Activated naive CD8-positive, alpha-beta T cell treated with anti-CD3 and anti-CD28 coated beads, Interleukin-2, amount 50 U/mL, for 16 hours (primary cell): ENCODE measurements at regions not wholly inside any gene's neighbourhood (a gene's known extent, or its start where the extent isn't known, plus 50 kb on each side); places are given as distances from the start of the nearest gene placed in this dataset.
A peak's percentile ranks its signal among the peaks of the same experiment; 100 is the strongest.

Experiments used
- DNase-seq: peaks from one replicate; pipeline ENCODE4 v3.0.0-alpha.2; 2020; ENCODE audit warnings: low read depth, low spot score

GRCh38 chr12:67145692-67146091 lies 123.5 kb upstream of the CAND1 start:
- no peak for DNase-seq

GRCh38 chr12:67147030-67147429 lies 122.1 kb upstream of the CAND1 start:
- no peak for DNase-seq

DNA sequence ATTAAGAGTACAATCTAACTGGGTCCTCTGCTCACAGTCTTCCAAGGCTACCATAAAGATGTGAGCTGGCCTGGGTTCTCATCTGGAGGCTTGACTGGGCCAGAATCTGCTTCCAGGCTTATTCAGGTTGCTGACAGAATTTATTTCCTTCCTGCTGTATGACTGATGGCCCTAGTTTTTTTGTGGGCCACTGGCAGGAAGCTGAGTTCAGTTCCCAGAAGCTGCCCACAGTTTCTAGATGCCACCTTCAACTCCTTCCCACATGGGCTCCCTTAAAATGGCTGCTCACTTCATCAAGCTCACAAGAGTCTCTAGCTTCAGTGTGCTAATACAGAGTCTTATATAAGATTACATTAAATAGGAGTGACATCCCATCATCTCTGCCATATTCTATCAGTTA lies 121.7 kb upstream of the CAND1 start:
- DNase-seq = no peak

GRCh38 chr12:67148265-67148664 lies 120.9 kb upstream of the CAND1 start:
- no peak for DNase-seq

DNA sequence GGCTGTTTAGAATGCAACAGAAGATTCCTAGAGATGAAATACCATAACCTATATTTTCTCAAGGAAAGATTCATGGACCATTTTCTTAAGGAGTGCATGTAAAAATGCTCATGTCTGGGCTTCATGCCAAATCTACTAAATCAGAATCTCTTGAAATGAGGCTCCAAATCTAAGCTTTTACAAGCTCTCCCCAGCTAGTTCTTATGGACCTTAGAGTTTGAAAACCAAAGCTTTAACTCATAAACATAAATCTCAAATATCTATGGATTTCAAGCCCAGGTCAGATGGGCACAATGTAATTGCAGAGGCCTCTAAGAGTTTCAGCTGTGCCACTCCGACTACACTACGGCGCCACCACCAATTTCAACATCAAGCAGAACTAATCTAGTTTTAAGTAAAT lies 117.3 kb upstream of the CAND1 start:
- DNase-seq = no peak

DNA sequence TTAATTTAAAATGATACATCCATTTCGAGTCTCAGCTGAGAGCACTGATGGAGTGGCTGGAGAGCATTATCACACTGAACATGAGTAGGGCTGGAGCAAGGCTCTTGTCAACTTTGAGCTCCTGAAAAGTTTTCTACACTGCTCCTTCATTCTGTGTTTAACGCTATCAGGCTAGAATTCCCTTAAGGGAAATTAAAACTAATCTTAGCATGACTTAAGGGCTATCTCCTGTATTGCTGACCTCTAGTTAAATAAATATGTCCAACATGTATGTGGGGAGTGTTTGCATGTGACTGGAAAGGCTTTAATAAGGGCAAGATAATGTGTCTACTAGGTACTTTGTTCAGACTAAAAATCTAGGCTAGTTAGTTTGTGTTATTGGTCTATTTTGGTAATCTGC lies 116.7 kb upstream of the CAND1 start:
- no peak for DNase-seq

- no peak for DNase-seq
Observed at GRCh38 chr12:67154901-67155300, 114.3 kb upstream of the CAND1 start.

DNA sequence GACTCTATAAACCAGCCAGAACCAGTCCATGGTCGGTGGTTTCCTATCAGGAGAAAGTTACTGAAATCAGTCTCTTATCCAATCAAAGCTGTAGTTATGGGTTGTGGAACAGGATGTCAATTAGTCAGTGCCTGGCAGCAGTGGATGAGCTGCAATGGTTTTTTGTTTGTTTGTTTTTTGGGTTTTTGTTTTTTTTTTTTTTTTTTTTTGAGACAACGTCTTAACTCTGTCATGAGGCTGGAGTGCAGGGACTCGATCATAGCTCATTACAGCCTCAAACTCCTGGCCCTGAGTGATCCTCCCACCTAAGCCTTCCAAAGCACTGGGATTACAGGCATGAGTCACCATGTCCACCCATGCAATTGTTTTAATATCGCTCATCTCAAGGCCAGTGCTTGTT lies 113.3 kb upstream of the CAND1 start:
- no peak for DNase-seq

DNA sequence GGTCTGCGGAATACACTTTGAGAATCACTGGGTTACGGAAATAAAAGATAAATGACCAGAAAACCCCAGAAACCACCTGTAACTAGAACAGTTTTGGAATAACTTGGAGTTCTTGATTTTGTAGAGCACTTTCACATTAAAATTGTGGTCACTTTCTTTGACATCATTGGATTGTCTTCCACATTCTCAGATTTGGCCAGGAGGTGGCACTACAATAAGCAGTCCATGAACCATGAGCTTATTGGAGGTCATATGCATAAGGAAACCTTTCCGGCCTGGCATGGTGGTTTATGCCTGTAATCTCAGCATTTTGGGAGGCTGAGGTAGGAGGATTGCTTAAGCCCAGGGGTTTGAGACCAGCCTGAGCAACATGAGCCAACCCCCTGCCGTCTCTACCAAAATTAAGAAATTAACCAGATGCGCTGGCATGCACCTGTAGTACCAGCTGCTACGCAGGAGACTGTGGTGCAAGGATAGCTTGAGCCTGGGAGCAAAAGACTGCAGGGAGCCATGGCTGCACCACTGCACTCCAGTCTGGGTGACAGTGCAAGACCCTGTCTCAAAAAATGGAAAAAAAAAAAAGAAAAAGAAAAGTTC lies 107.7 kb upstream of the CAND1 start:
- peak; percentile 3 for DNase-seq

DNA sequence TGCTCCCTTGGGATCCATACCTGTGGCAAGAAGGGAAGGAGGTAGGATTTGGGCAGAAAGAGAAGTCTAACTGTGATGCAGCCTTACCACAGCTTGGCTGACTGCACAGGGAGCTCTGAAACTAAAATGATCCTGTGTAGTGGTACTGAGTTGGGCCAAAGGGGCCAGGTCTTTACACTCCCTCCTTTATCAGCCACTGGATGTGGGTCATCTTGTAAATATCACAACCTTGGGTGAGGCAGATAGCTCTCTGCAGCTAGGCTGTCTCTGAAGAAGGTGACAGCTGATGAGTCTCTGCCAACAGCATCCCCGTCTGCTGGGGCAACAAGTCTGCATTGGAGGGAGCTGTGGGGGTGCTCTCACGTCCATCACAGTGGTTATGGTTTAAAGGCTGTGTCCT lies 95.9 kb upstream of the CAND1 start:
- no peak for DNase-seq

GRCh38 chr12:67182551-67182950 lies 86.6 kb upstream of the CAND1 start:
- DNase-seq = no peak

DNA sequence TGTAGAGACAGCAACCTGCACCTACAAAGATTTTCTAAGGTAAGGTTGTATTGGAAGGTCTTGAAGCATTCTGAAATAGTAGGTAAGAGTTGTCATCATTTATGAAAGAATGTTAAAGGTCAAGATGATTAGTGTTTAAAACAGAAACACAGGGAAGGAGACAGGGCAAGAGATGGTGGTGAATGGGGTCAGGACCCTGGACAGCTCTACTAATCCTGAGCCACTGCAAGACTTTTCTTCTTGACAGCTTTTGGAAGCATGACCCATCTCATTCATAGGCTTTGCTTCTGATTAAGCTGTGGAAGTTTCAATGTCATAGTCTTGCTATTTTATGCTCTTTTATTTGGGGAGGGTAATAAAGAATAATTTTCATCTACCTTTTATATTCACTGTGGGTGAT lies 75.5 kb upstream of the CAND1 start:
- no peak for DNase-seq

GRCh38 chr12:67200386-67200785 lies 68.8 kb upstream of the CAND1 start:
- no peak for DNase-seq

DNA sequence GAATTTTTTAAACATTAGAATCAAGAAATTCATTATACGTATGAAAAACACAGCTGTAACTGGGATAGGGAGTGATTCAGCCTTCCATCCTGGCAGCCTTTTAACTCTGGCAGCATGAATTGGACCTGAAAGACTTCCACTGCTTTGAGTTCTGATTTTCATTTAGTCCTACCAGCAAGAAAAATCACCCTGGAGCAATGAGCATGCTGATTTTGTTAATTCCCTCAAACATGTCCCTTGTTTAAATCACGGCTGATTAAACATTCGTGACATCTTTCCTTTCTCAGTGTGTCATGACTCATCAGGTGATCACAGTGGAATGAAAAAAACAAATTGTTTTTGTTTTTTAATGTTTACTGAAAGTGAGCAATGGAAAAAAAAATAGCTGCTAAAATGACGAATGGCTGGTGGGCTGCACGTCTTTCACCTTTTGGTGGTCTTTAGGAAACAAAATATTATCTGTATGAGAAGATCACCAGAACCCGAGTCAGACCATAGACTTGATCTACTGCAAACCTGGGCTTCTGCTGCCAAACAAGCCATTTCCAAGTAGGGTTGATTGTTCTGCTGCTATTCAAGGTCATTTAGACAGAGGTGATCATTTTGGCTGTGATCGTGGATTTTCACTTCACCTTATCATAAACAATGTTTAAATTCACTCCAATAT lies 67.0 kb upstream of the CAND1 start:
- DNase-seq = no peak

GRCh38 chr12:67202678-67203012 lies 66.5 kb upstream of the CAND1 start:
- no peak for DNase-seq

DNA sequence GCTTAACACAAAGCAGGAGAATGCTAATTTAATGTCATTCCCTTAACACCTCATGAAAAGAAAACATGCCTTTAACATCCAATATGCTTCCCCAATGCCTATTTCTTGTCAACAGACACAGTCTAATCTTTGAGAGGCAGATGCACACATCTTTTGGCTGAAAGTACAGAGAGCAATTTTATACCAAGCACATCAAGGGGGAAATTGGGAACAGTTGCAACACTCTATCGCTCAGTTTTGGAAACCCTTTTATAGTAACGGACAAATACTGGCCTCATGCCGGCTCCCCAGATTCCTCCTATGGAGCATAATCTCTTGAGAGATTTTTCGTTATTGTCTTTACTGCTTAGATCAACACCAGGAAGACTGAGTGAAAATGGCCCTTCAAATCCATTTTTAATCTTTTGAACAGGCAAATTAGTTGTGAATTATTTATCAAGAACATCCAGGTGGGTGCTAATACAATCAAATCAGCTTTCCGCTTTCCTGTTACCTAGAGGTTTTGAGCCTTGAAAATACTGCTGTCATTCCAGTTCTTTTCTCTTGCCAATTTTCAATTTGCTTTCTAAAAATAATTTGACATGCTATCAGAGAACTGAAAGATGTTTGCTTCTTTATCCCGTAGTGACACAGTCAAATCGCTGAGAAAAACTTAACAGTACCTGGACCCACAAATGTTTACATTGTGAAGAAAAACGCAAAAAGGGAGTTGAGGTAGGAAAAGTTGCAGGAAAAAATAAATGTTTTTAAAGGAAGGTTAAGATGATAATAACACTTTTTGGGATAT lies 60.7 kb upstream of the CAND1 start:
- no peak for DNase-seq

DNA sequence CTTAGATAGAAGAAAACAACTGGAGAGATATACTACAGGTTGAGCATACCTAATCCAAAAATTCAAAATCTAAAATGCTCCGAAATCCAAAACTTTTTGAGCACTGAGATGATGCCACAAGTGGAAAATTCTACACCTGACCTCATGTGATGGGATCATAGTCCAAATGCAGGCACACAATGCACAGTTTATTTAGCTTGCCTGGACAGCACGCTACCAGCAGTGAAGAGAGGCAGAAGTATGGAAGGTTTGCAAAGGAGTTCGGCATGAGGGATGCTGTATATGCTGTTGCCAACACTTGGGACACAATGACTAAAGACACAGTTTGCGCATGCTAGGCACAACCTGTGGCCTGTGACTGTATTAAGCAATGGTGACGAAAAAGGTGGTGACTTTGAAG lies 58.1 kb upstream of the CAND1 start:
- no peak for DNase-seq

- DNase-seq = no peak
Observed at GRCh38 chr12:67211494-67211893, 57.7 kb upstream of the CAND1 start.

DNA sequence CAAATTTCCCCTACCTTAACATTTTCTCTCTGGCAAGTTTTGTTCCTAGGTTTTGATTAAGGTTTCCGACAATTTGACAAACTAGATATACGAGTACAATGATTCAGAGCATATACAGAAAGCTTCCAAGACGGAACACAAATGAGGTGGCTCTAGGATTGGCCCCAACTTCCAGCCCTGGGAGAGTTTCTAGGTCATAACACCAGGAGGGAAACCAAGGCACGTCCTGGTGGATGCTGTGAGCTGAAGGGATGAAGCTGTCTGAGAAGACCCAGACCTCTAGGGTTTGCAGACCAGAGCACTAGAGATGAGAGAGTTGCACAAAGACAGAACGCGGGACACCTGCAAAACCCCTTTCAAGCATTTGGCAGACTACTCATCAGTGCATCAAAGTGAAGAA lies 51.5 kb upstream of the CAND1 start:
- DNase-seq = no peak
